Uterus (tissue), 2 donors: ENCODE measurements at regions not wholly inside any gene's neighbourhood (a gene's known extent, or its start where the extent isn't known, plus 50 kb on each side); places are given as distances from the start of the nearest gene placed in this dataset.
"Not testable (repeated sequence)": the region's sequence is repeated elsewhere in the genome, so short reads cannot be mapped to it uniquely, and the experiment has no call there.

Source experiments
- POLR2A ChIP-seq, 2 donors: fragments of 450-650 bp; IDR thresholded peaks; one replicate each; pipeline ENCODE4 v1.6.1; 2016; ENCODE audit warnings: antibody characterized with exemption in 2 of 2, mild to moderate bottlenecking in 1 of 2, moderate library complexity in 1 of 2
- TF ChIP-seq, protein P1 (sequence below), 4 experiments: fragments of 200-600 bp in 2 of 4; fragments of 450-650 bp in 2 of 4; sonication (generic) in 2 of 4; IDR thresholded peaks; one replicate each; pipeline ENCODE4 v1.5.1; 2016 to 2019; ENCODE audit warnings: antibody characterized with exemption in 4 of 4, mild to moderate bottlenecking in 2 of 4, moderate library complexity in 1 of 4

DNA sequence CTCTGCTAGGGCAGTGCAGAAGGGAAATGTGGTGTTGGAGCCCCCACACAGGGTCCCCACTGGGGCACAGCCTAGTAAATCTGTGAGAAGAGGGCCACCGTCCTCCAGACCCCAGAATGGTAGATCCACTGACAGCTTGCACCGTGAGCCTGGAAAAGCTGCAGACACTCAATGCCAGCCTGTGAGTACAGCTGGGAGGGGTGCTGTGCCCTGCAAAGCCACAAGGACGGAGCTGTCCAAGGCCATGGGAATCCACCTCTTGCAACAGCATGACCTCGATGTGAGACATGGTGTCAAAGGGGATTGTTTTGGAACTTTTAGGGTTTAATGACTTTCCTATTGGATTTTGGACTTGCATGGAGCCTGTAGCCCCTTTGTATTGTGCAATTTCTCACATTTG, 220.8 kb upstream of the BRINP3 start:
- TF ChIP-seq, protein P1, sequence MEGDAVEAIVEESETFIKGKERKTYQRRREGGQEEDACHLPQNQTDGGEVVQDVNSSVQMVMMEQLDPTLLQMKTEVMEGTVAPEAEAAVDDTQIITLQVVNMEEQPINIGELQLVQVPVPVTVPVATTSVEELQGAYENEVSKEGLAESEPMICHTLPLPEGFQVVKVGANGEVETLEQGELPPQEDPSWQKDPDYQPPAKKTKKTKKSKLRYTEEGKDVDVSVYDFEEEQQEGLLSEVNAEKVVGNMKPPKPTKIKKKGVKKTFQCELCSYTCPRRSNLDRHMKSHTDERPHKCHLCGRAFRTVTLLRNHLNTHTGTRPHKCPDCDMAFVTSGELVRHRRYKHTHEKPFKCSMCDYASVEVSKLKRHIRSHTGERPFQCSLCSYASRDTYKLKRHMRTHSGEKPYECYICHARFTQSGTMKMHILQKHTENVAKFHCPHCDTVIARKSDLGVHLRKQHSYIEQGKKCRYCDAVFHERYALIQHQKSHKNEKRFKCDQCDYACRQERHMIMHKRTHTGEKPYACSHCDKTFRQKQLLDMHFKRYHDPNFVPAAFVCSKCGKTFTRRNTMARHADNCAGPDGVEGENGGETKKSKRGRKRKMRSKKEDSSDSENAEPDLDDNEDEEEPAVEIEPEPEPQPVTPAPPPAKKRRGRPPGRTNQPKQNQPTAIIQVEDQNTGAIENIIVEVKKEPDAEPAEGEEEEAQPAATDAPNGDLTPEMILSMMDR (IDR thresholded peaks at IDR 0.05), result not testable (repeated sequence)
- not testable (repeated sequence) for TF ChIP-seq POLR2A (IDR thresholded peaks at IDR 0.05)
